ENCODE measurements at regions not wholly inside any gene's neighbourhood (a gene's known extent, or its start where the extent isn't known, plus 50 kb on each side); places are given as distances from the start of the nearest gene placed in this dataset.

DNA sequence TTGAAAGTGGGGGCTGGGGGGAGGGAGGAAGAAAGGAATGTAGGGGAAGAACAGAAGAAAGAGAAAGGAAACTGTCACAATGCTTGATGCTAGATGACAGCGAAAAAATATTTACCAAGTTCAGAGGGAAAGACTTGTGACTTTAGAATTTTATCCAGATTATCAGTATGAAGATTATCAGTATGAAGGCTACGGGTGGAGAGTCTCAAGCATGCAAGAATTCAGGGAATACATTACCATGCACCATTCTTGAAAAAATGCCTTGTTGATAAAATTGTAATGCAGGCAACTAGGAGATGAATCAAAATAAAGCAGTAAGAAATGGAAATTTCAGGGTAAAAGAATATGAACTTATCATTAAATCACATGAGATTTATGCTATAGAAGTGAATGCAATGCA is 376.8 kb downstream of the PCNX1 start:
- DNase-seq (ENCODE audit: low spot score) (no peak), FAIRE-seq (no peak)

DNA sequence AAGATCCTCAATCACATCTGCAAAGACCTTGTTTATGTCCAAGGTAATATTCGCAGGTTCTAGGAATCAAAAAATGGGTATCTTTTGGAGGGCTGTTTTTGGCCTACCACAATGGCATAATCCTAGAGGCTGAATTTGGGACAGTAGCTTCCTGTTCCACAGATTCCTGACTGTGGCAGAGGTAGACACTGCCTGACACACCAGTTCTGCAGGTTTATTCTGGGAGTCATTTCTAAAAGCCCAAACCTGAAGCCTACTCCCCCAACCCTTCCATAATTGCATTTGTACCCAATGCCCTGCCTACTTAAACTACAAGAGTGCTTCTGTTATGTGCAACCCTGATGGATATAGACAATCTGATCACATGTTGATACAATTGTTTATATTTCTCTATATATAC is 378.9 kb downstream of the PCNX1 start:
- DNase-seq (ENCODE audit: low spot score) (no peak), FAIRE-seq (no peak)

DNA sequence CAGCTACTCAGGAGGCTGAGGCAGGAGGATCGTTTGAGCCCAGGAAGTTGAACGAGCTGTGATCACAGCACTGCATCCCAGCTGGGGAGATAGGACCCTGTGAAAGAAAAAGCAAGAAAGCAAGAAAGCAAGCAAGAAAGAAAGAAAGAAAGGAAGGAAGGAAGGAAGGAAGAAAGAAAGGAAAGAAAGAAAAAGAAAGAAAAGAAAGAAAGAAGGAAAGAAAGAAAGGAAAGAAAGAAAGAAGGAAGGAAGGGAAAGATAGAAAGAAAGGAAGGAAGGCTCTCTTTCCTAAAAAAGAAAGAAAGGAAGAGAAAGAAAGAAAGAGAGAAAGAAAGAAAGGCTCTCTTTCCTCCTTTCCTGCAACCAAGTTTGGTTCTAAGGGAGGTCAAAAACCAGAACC is 380.3 kb downstream of the PCNX1 start:
- DNase-seq (ENCODE audit: low spot score), result no peak
- FAIRE-seq, result no peak

DNA sequence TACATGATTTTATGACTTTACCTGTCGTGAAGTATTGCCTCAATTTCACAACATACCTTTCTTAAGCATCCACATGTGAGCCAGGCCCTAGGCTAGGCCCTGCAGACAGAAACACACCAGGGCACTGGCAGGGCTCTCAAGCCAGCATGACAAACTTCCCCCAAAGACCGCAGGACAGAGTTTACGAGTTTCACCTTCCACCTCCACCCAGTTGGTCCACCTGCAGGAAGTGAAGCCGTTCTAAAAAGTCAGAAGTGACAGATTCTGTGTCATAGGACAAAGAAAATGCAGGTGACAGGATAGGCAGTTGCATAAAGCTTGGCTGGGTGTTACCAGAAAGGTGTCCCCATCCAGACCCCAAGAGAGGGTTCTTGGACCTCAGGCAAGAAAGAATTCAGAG is 382.3 kb downstream of the PCNX1 start:
- FAIRE-seq (no peak), DNase-seq (ENCODE audit: low spot score) (no peak)

DNA sequence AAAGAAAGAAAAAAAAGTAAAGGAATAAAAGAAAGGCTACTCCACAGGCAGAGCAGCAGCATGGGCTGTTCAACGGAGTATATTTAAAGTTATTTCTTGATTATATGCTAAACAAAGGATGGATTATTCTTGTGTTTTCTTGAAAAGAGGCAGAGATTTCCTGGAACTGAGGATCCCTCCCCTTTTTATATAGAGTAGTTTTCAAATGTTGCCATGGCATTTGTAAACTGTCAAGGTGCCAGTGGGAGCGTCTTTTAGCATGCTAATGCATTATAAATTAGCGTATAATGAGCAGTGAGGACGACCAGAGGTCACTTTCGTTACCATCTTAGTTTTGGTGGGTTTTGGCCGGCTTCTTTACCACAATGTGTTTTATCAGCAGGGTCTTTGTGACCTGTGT is 383.0 kb downstream of the PCNX1 start:
- no peak for DNase-seq (ENCODE audit: low spot score)
- no peak for FAIRE-seq

DNA sequence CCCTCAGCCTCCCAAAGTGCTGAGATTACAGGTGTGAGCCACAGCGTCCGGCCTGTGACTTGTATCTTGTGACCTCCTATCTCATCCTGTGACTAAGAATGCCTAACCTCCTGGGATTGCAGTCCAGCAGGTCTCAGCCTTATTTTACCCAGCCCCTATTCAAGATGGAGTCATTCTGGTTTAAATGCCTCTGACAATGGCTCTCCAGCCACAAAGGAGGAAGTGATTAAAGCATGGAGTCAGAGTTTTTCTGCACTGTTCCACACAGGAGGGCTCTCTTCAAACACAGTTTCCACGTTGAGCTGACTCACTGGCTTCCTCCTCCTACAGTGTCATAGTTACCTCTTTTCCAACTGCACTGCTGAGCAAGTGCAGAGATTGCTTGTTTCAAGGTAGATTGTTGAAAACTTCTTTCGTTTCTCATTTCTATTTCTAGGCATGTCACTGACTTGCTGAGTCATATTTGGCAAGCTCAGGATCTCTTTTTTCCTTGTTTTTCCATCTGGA is 383.8 kb downstream of the PCNX1 start:
- FAIRE-seq, result no peak
- peak; percentile 83 for DNase-seq (ENCODE audit: low spot score)

DNA sequence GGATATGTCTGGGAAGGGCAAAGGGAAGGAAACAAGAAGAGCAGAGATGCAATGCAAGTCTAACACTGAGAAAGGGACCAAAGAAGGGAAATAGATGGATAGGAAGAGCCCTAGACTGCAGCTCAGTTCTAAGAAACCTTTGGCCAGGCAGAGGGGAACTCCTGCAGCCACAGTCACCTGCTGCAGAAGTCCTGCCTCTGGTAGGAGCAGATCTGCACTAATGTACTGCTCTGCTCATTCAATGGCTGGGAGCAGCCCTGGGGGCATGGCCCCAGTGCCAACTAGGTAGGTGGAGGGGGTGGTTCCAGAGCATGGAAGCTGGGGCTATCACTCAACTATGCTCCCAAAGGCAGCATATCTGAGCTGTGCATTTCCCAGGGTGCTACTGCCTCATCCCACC is 388.9 kb downstream of the PCNX1 start:
- DNase-seq (ENCODE audit: low spot score), result no peak
- FAIRE-seq, result no peak

DNA sequence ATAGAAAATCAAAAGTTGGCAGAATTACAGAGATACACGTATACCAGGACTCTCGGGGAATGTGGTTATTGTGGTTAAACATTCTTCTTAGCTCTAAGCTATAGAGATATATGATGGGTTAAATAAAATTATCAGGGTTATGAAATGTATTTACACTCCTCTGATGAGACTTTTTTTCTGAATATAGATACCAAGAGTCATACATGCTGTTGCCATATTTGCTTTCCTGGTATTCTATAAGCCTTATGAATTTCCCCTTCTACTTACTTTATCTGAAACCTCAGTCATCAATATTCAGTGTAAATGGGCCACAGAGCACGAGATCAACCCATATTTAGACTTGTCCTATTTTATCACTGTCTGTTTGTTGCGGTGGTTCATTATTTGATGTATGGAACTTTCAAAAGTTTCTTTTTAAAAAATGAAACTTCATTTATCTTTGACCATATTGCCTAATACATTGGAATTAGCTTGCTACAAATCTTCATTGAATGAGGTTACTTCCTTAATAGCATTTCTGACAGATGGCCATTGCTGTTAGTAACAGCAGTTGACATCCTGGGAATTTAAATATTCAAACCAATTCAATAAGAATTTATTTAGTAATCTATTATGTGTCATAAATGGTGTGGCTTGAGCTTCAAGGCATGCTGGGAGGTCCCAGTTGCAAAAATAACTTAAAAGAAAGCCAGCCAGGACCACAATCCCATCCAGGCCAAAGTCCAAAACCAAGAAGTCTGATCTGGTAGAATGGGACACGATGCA is 393.5 kb downstream of the PCNX1 start:
- no peak for DNase-seq (ENCODE audit: low spot score)
- no peak for FAIRE-seq

DNA sequence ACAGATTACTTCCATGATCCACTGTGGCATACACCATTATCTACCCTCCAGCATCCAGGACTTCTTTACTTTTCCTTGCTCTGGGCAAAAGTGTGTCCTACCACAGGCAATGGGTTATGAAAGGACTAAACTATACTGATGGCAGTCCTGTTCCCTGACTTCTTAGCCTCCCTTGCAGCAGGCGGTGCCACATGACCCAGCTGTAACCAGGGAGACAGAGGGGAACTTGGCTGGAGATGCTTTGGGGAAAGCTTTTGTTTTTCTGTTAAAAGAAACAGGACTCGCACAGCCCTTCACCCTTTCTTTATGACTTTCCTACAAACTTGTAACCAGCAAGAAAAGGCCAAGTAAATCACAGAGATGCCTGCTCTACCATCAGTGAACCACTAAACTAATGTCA is 394.4 kb downstream of the PCNX1 start:
- no peak for FAIRE-seq

DNA sequence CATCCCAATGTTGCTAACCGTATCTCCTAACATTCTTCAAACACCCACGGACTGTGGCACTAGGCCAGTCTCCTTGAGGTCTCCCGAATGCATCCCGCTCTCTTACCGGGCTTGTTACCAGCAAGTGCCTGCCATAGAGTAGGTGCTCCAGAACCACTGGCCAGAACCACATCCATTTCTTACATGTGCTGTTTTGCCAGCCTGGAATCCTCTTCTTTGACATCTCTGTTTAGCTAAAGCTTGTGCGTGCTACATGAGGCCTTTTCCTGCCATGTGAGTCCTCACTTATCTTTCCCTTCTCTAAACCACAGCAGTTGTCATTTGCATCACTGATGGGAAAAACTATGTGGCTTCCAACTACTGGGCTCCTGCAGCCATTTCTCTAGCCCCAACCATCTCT is 397.4 kb downstream of the PCNX1 start:
- DNase-seq (ENCODE audit: low spot score) (no peak), FAIRE-seq (no peak)

More for the DNA sequence above, 394.4 kb downstream of the PCNX1 start:
- DNase-seq (ENCODE audit: low spot score), result no peak

DNA sequence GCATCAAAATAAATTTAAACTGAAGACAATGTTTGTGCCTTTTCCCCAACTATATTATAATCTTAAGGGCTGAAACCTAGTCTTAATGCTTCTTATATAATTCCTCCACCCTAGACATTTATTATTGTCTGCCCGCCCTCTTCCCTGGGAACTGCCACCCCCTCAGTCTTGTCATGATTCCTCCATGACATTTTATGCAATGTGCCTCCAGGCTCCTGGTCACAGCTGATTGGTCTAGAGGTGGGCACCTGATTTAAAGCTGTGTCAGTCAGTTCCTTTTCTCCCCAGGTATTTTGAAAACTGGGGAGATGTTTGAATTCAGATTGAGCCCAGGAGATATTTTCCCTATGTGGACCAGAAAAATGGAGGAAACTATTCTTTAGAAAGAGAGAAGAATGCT is 401.4 kb downstream of the PCNX1 start:
- DNase-seq (ENCODE audit: low spot score) (no peak), FAIRE-seq (no peak)

DNA sequence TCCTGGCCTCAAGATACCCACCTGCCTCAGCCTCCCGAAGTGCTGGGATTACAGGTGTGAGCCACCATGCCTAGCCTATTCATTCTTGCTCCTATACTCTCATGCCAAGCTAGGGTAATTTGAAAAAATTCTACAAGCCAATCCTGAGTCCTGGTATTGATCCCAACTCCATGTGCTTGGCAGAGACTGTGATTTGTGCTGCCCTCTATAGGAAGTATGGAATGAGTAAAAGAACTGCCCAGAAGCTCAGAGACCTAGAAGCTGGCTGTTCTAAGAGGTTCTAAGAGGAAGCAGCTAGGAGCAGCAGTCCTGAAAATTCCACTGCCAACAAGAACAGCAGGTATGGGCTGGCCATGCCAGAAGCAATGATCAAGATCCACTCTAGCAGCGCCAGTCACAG is 402.5 kb downstream of the PCNX1 start:
- DNase-seq (ENCODE audit: low spot score) (no peak), FAIRE-seq (no peak)

DNA sequence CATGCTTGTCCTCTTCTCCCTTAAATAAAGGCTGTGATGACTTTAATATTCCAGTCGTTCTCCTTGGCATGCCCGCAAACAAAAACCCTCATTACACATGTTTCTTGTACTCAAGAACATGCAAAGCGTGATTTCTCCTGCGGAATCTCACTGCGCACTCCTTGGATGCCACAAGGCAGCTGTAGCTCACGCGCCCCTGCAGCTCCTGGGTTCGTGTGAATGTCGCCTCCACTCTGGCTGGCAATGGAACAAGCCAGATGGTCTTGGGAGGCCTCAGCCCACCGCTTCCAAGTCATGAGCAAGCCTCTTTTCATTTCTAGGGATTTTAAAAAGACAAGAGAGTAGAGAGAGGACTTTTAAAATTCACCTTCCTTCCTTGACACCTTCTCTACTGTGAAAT is 403.8 kb downstream of the PCNX1 start:
- FAIRE-seq (no peak), DNase-seq (ENCODE audit: low spot score) (no peak)

DNA sequence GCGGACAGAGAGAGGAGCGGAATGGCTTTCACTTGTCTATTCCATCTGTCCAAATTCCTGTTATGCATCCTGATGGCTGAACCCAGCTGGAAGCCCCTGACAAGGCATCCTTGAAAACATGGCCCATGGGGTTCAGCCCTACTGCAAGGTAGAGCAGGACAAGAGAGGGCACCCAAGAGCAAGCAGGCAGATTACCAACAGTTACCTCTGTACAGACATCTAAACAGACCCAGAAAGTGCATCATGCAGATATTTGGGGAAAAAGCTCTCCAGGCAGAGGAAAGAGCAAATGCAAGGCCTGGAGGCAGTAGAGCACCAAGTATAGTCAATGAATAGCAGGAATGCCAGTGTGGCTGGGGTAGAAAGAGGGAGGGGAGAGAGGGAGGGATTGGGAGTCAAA is 407.5 kb downstream of the PCNX1 start:
- FAIRE-seq, result no peak
- DNase-seq (ENCODE audit: low spot score), result no peak

DNA sequence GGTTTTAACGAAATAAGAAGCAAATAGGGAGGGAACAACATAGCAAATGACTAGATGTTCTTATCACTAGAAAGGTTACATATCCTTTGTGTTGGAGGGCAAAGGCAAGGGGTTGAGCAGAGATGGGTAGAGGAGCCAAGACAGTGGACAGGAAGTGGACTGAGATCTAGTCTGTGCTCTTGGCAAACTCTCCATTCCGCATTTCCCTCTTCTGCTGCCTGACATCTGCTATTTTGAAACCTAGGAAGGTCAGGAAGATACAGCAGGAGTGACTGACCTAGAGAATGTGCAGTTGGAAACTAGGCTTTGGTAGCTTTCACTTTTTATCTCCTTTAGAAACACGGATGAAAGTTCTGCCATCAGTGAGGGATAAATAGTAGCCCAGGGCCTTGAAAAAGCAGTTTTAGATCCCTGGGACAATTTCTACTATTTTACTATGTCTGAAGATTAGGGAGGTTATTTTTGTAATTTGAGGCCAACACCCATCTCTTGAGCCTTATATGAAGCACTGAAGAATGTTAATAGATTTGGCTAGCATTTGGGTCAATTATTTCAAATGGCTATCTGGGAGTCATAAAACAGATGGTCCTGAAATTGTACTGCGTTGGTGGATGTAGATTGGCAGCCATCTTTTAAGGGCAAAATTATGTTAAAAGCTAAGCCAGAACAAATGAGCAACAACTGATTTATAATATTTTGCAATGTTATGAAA is 410.3 kb downstream of the PCNX1 start:
- DNase-seq (ENCODE audit: low spot score) (no peak), FAIRE-seq (no peak)

DNA sequence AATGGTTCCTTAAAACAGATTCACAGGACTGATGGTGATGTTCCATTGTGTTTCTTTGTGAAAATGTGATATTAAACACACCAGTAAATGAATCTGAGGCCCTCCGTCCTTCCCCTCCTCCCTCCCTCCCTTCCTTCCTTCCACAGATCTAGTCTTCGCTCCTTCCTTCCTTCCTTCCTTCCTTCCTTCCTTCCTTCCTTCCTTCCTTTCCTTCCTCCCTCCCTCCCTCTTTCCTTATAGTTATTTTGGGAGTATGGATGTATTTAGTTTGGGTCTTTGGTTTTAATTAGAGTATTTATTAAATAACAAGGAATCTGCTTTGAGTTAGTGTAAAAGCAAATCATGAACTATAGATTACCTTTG is 410.8 kb downstream of the PCNX1 start:
- FAIRE-seq, result no peak
- no peak for DNase-seq (ENCODE audit: low spot score)

DNA sequence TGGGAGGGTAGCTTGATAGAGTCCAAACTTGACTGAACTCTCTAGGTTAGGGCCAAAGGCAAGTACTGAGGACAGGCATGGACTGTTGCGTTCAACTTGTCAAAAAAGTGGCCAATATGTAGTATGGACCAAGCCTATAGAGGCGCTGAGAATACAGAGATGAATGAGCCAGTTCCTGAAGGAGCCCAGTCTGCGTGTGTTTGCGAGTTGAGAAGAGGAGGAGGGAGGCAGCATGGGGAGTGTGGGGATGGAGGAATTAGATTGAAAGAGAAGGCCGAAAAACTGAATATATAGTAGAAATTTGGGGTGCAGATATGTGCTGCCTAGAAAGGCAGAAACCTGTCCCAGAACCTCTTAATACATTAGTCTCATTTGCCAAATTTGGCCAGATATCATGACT is 412.4 kb downstream of the PCNX1 start:
- DNase-seq (ENCODE audit: low spot score) (no peak), FAIRE-seq (no peak)

DNA sequence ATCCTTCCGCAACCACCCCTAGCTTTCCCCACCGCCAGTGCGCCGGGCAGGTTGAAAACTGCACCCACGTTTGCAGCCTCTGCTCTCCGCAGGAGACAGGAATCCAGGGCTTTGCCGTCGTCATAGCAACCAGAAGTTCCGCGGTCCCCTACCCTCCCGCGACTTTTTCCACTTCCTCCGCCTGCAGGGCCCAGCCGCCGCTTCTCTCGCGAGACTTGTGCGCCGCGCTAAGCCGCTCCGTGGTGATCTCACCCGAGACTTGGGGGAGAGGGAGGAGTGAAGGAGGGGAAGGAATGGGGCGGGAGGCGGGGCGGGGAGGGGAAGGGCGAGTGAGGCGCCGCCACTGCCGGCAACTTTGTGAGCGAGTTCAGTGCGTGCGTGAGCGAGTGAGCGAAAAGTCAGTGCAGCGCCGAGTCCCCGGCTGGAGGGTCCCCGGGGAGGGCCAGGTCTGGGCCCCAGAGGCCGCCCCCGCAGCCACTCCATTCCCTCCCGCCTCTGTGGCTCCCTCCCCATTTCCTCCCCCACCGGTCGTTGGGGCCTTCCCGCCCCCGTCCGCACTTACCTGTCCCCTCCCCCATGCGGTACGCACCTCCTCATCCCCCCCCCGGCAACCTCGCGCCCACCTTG is 413.0 kb downstream of the PCNX1 start, which contains the start of gene SIPA1L1:
TSS of gene SIPA1L1 (plus strand) at position 370 of the 627 bp plus-strand sequence.
- peak; percentile 90 for DNase-seq (ENCODE audit: low spot score)
- FAIRE-seq, result no peak

DNA sequence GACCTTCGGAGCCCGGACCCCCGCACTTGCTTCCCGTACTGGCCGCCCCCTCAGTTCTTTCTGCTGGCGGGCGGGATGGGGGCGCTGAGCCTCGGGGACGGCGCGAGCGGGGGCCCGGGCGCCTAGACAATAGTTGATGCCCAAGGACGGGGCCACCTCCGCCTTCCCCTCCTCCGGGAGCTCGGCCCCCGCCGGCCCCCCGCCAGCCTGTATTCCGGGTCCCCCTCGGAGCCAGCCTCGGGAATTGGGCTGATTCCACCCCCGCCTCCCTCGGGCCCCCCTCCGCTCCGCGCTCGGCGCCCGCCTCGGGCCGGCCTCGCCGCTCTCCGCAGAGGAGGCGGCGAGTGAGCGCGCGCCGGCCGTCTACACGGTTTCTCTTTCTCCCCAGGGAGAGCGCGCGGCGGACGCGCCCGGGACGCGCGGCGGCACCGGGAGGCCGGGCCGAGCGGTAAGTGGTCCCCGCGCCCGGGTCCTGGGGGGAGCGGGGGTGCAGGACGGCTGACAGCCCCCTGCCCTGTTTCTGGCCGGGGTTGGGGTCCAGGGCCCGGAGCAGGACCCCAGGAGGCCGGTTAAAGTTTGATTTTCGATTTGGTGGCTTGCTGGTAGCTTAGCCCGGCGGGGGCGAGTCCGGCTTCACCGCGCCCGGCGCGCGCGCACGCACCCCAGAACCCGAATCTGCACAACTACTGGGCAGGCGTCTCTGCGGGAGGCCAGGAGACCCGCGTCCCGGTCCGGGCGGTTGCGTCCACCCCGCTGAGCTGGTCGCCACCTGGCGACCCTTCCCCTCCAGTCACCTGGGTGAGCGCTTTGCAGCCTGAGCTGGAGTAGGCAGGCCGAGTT is 413.7 kb downstream of the PCNX1 start:
- DNase-seq (ENCODE audit: low spot score) (no peak), FAIRE-seq (no peak)

DNA sequence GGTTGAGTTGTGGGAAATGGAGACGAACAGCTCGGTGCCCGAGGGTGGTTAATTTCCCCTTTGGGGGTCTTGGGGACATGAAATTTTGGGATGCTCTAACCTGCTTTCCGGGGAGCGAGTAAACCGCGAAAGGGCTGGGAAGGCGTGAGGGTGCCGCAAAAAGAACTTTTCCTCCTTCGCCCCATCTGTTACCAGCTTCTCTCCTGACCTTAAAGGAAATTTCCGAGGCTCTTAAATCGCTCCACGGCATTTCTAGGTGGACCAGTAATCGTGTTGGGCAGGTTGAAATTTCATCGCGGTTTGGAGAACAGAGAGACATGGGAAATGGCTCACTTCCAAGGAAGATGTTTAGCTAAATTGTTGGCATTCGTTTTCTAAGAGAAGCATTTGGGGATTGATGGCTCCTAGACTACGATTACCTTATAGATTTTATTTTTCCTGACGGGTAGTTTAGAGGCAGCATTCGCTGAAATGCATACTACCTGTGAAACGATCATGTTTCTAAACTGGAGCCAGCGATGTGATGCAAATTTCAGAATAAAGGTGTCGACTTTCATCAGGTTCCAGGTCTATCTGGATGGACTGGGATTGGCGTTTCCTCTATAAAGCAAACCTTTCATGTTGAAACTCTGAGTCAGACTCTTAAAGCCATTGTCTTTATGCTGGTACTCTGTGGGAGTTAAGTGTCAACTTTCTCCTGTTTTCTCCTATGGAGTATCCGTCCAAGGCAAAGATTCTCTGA is 414.5 kb downstream of the PCNX1 start:
- peak; percentile 24 for DNase-seq (ENCODE audit: low spot score)

More for the DNA sequence above, 414.5 kb downstream of the PCNX1 start:
- FAIRE-seq, result no peak
